Stomach (tissue), 4 donors: ENCODE measurements at regions not wholly inside any gene's neighbourhood (a gene's known extent, or its start where the extent isn't known, plus 50 kb on each side); places are given as distances from the start of the nearest gene placed in this dataset.

Source experiments
- POLR2A ChIP-seq, 4 donors: fragments of 450-650 bp; IDR thresholded peaks; one replicate each; pipeline ENCODE4 v1.6.1; 2016; ENCODE audit warnings: antibody characterized with exemption in 4 of 4, control low read depth in 2 of 4, mild to moderate bottlenecking in 1 of 4, moderate library complexity in 1 of 4
- POLR2AphosphoS5 ChIP-seq, 3 donors: sonication (generic); formaldehyde crosslinking; IDR thresholded peaks; one replicate each; pipeline ENCODE4 v1.6.1; 2016; ENCODE audit warnings: antibody characterized with exemption in 3 of 3
- TF ChIP-seq, protein P1 (sequence below), 7 experiments: fragments of 450-650 bp in 4 of 7; fragments of 200-600 bp in 3 of 7; sonication (generic) in 3 of 7; IDR thresholded peaks; one replicate each; pipeline ENCODE4 v1.5.1; 2016 to 2019; ENCODE audit warnings: antibody characterized with exemption in 7 of 7, control low read depth in 2 of 7, mild to moderate bottlenecking in 1 of 7

- TF ChIP-seq, protein P1, sequence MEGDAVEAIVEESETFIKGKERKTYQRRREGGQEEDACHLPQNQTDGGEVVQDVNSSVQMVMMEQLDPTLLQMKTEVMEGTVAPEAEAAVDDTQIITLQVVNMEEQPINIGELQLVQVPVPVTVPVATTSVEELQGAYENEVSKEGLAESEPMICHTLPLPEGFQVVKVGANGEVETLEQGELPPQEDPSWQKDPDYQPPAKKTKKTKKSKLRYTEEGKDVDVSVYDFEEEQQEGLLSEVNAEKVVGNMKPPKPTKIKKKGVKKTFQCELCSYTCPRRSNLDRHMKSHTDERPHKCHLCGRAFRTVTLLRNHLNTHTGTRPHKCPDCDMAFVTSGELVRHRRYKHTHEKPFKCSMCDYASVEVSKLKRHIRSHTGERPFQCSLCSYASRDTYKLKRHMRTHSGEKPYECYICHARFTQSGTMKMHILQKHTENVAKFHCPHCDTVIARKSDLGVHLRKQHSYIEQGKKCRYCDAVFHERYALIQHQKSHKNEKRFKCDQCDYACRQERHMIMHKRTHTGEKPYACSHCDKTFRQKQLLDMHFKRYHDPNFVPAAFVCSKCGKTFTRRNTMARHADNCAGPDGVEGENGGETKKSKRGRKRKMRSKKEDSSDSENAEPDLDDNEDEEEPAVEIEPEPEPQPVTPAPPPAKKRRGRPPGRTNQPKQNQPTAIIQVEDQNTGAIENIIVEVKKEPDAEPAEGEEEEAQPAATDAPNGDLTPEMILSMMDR (IDR thresholded peaks at IDR 0.05), result no peak
- TF ChIP-seq POLR2A (IDR thresholded peaks at IDR 0.05), result no peak
- no peak for TF ChIP-seq POLR2AphosphoS5 (IDR thresholded peaks at IDR 0.05)
Observed at GRCh38 chr1:218058730-218059129, 226.4 kb upstream of the RRP15 start.
